Transverse colon (tissue), 3 donors: ENCODE measurements at regions not wholly inside any gene's neighbourhood (a gene's known extent, or its start where the extent isn't known, plus 50 kb on each side); places are given as distances from the start of the nearest gene placed in this dataset.

ENCODE experiments used
- CTCF ChIP-seq, 5 experiments: fragments of 200-600 bp in 3 of 5; fragments of 450-650 bp in 2 of 5; sonication (generic) in 3 of 5; IDR thresholded peaks; 1 replicate in 2 of 5; 2 replicates in 3 of 5; pipeline ENCODE4 v1.5.1; 2016 to 2017; ENCODE audit warnings: antibody characterized with exemption in 5 of 5, inconsistent platforms in 3 of 5, mild to moderate bottlenecking in 2 of 5, moderate library complexity in 1 of 5
- POLR2A ChIP-seq: fragments of 450-650 bp; IDR thresholded peaks from one replicate; pipeline ENCODE4 v1.6.1; 2016; ENCODE audit warnings: antibody characterized with exemption, mild to moderate bottlenecking, moderate library complexity

GRCh38 chr14:61866932-61867920 lies 105.0 kb downstream of the SNAPC1 start:
- TF ChIP-seq CTCF (IDR thresholded peaks at IDR 0.05): no peak
- no peak for TF ChIP-seq POLR2A
